ENCODE measurements at regions not wholly inside any gene's neighbourhood (a gene's known extent, or its start where the extent isn't known, plus 50 kb on each side); places are given as distances from the start of the nearest gene placed in this dataset.

DNA sequence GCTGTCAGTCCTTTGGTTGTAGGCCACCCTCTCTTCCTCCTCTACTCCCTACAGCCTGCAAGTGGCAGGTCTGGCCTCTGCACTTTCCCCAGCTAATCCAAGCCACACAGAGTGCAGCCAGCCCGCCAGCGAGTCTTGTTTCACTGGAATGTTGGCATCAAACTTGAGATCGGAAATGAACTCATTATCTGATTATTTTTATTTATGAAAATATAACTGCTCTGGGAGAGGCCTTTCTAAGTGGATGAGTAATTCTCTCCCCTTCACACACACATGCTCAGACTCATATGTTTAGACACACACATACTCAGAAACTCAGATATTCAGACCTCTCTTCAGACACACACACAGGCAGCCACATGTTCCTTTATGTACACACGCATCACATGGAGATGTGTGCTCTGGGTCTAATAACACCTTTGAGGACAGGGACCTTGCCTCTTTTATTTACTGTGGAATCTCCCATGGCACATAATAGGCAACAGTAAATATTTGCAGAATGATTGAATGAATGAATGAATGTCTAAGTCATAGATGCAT is 151.3 kb downstream of the ZFP36L2 start:
- no peak for DNase-seq (ENCODE audit: low read depth in 1 of 2, low spot score in 1 of 2)
- no peaks in the 10 kb centered on the region for H3K27me3 ChIP-seq (ENCODE audit: insufficient read depth, poor library complexity, severe bottlenecking)
- no peak overlapping the region for H3K4me3 ChIP-seq (replicated peaks; ENCODE audit: insufficient read depth, low read length)
- no peak overlapping the region for H3K27ac ChIP-seq (replicated peaks)
- no peak for TF ChIP-seq GABPA (IDR thresholded peaks at IDR 0.05; ENCODE audit: low read depth)
- TF ChIP-seq, protein P1, sequence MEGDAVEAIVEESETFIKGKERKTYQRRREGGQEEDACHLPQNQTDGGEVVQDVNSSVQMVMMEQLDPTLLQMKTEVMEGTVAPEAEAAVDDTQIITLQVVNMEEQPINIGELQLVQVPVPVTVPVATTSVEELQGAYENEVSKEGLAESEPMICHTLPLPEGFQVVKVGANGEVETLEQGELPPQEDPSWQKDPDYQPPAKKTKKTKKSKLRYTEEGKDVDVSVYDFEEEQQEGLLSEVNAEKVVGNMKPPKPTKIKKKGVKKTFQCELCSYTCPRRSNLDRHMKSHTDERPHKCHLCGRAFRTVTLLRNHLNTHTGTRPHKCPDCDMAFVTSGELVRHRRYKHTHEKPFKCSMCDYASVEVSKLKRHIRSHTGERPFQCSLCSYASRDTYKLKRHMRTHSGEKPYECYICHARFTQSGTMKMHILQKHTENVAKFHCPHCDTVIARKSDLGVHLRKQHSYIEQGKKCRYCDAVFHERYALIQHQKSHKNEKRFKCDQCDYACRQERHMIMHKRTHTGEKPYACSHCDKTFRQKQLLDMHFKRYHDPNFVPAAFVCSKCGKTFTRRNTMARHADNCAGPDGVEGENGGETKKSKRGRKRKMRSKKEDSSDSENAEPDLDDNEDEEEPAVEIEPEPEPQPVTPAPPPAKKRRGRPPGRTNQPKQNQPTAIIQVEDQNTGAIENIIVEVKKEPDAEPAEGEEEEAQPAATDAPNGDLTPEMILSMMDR (IDR thresholded peaks at IDR 0.05; ENCODE audit: insufficient read depth, low read length), result no peak
- TF ChIP-seq SPI1 (IDR thresholded peaks at IDR 0.05; ENCODE audit: borderline replicate concordance, low read depth), result no peak
- TF ChIP-seq POLR2AphosphoS5 (IDR thresholded peaks at IDR 0.05; ENCODE audit: low read depth), result no peak
- TF ChIP-seq, protein P2, sequence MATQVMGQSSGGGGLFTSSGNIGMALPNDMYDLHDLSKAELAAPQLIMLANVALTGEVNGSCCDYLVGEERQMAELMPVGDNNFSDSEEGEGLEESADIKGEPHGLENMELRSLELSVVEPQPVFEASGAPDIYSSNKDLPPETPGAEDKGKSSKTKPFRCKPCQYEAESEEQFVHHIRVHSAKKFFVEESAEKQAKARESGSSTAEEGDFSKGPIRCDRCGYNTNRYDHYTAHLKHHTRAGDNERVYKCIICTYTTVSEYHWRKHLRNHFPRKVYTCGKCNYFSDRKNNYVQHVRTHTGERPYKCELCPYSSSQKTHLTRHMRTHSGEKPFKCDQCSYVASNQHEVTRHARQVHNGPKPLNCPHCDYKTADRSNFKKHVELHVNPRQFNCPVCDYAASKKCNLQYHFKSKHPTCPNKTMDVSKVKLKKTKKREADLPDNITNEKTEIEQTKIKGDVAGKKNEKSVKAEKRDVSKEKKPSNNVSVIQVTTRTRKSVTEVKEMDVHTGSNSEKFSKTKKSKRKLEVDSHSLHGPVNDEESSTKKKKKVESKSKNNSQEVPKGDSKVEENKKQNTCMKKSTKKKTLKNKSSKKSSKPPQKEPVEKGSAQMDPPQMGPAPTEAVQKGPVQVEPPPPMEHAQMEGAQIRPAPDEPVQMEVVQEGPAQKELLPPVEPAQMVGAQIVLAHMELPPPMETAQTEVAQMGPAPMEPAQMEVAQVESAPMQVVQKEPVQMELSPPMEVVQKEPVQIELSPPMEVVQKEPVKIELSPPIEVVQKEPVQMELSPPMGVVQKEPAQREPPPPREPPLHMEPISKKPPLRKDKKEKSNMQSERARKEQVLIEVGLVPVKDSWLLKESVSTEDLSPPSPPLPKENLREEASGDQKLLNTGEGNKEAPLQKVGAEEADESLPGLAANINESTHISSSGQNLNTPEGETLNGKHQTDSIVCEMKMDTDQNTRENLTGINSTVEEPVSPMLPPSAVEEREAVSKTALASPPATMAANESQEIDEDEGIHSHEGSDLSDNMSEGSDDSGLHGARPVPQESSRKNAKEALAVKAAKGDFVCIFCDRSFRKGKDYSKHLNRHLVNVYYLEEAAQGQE (IDR thresholded peaks at IDR 0.05; ENCODE audit: insufficient replicate concordance, low read depth), result no peak

GRCh38 chr2:43074592-43075053 is 151.8 kb downstream of the ZFP36L2 start:
- Histone ChIP-seq H3K27ac (replicated peaks) (no peak overlapping the region), H3K4me3 (replicated peaks; ENCODE audit: insufficient read depth, low read length) (no peak overlapping the region), H3K27me3 (ENCODE audit: insufficient read depth, poor library complexity, severe bottlenecking) (no peaks in the 10 kb centered on the region)
- DNase-seq (ENCODE audit: low read depth in 1 of 2, low spot score in 1 of 2), result no peak
- TF ChIP-seq POLR2AphosphoS5 (IDR thresholded peaks at IDR 0.05; ENCODE audit: low read depth) (no peak), SPI1 (IDR thresholded peaks at IDR 0.05; ENCODE audit: borderline replicate concordance, low read depth) (no peak), GABPA (IDR thresholded peaks at IDR 0.05; ENCODE audit: low read depth) (no peak)
- TF ChIP-seq, protein P2 (IDR thresholded peaks at IDR 0.05; ENCODE audit: insufficient replicate concordance, low read depth), result no peak
- TF ChIP-seq, protein P1 (IDR thresholded peaks at IDR 0.05; ENCODE audit: insufficient read depth, low read length), result no peak

DNA sequence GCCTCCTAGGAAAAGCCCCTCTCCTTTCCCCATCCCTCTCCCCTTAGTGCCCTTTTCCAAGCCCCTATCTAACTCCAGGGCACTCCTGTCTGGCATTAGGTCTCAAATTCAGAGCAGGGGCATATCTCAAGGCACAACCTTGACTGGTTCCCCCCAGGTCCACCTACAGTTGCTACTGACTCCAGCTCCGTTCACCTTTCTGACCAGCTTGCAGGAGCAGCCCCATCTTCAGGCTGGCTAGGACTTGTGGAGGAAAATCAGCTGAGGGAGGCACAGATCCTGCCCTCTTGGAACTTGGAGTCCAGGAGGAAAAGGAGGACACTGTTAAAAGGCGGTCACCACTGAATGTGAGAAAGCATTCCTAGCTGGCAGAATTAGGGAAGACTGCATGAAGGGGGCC is 152.4 kb downstream of the ZFP36L2 start:
- TF ChIP-seq, protein P2 (IDR thresholded peaks at IDR 0.05; ENCODE audit: insufficient replicate concordance, low read depth), result no peak
- no peak for TF ChIP-seq GABPA (IDR thresholded peaks at IDR 0.05; ENCODE audit: low read depth)
- no peak for TF ChIP-seq SPI1 (IDR thresholded peaks at IDR 0.05; ENCODE audit: borderline replicate concordance, low read depth)
- no peak for TF ChIP-seq POLR2AphosphoS5 (IDR thresholded peaks at IDR 0.05; ENCODE audit: low read depth)
- TF ChIP-seq, protein P1 (IDR thresholded peaks at IDR 0.05; ENCODE audit: insufficient read depth, low read length), result no peak
- Histone ChIP-seq H3K4me3 (replicated peaks; ENCODE audit: insufficient read depth, low read length) (no peak overlapping the region), H3K27me3 (ENCODE audit: insufficient read depth, poor library complexity, severe bottlenecking) (no peaks in the 10 kb centered on the region), H3K27ac (replicated peaks) (no peak overlapping the region)
- no peak for DNase-seq (ENCODE audit: low read depth in 1 of 2, low spot score in 1 of 2)
